PFSK-1 (cell line): ENCODE measurements at regions not wholly inside any gene's neighbourhood (a gene's known extent, or its start where the extent isn't known, plus 50 kb on each side); places are given as distances from the start of the nearest gene placed in this dataset.

Experiments used
- FOXP2 ChIP-seq: optimal IDR thresholded peaks from 2 replicates; pipeline ENCODE3; 2011; ENCODE audit warnings: borderline replicate concordance, control low read depth, inconsistent platforms; ENCODE audit not compliant: insufficient read depth; ENCODE audit errors: extremely low read length, extremely low read depth
- POLR2AphosphoS5 ChIP-seq: IDR thresholded peaks from 2 replicates; pipeline ENCODE4 v1.6.1; 2012; ENCODE audit warnings: low read depth, mild to moderate bottlenecking, control low read depth, low read length, moderate library complexity
- SIN3A ChIP-seq: IDR thresholded peaks from 2 replicates; pipeline ENCODE4 v1.6.1; 2012; ENCODE audit warnings: mild to moderate bottlenecking, low read length, moderate library complexity, borderline replicate concordance; ENCODE audit not compliant: insufficient read depth
- TAF1 ChIP-seq: IDR thresholded peaks from 2 replicates; pipeline ENCODE4 v1.6.1; 2012; ENCODE audit warnings: low read length, control low read depth, borderline replicate concordance; ENCODE audit not compliant: insufficient read depth
- TF ChIP-seq, protein P1 (sequence below), 2 experiments: IDR thresholded peaks; 2 replicates each; pipeline versions ENCODE4 v1.6.1 to v1.8.0; 2011 to 2012; ENCODE audit warnings: low read depth in 2 of 2, low read length in 2 of 2, control low read depth in 1 of 2, inconsistent platforms in 1 of 2, mild to moderate bottlenecking in 1 of 2, moderate library complexity in 1 of 2; ENCODE audit not compliant: insufficient read depth in 1 of 2

DNA sequence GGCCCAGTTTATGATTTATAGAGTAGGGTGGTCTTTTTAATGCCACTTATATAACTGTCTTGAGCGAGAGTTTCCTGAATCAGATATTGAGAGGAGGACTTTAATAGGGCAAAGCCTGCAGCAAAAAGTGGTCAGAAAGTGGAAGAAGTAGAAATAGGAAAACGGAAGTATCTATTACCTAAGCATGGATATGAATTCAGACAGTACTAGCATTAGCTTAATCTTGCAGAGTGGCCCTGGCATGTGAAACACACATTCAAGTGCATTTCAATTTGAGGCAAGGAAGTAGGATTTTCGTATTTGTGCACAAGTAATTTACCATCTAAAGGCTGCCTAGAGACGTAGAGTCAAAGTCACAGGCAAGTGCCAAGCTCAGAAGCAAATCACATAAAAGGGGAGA, 622.3 kb downstream of the DIPK2A start:
- TF ChIP-seq SIN3A (no peak), TAF1 (no peak), POLR2AphosphoS5 (no peak), FOXP2 (no peak)
- TF ChIP-seq, protein P1, sequence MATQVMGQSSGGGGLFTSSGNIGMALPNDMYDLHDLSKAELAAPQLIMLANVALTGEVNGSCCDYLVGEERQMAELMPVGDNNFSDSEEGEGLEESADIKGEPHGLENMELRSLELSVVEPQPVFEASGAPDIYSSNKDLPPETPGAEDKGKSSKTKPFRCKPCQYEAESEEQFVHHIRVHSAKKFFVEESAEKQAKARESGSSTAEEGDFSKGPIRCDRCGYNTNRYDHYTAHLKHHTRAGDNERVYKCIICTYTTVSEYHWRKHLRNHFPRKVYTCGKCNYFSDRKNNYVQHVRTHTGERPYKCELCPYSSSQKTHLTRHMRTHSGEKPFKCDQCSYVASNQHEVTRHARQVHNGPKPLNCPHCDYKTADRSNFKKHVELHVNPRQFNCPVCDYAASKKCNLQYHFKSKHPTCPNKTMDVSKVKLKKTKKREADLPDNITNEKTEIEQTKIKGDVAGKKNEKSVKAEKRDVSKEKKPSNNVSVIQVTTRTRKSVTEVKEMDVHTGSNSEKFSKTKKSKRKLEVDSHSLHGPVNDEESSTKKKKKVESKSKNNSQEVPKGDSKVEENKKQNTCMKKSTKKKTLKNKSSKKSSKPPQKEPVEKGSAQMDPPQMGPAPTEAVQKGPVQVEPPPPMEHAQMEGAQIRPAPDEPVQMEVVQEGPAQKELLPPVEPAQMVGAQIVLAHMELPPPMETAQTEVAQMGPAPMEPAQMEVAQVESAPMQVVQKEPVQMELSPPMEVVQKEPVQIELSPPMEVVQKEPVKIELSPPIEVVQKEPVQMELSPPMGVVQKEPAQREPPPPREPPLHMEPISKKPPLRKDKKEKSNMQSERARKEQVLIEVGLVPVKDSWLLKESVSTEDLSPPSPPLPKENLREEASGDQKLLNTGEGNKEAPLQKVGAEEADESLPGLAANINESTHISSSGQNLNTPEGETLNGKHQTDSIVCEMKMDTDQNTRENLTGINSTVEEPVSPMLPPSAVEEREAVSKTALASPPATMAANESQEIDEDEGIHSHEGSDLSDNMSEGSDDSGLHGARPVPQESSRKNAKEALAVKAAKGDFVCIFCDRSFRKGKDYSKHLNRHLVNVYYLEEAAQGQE (IDR thresholded peaks at IDR 0.05; ENCODE audit: insufficient read depth in 1 of 2, low read depth in 2 of 2, low read length in 2 of 2) = no peak

DNA sequence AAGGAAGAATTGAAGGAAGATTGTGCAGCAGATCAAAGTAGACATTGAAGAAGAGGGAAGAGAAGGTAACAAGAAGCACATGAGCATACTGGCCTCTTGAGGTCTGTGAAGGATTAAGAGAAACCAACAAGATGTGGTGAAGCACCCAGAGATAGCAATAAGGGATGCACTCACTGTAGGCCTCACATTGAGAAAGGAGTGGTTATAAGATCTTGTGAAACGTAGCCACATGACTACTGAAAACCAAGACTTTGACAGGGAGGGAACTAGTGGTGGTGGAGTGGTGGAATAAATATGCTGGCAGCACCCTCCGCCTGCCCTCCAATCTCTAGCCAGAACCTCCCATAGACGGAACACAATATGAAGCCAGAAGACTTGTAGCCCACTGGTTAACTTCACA, 651.2 kb downstream of the DIPK2A start:
- TF ChIP-seq POLR2AphosphoS5 (no peak), TAF1 (no peak), FOXP2 (no peak), SIN3A (no peak)
- TF ChIP-seq, protein P1 (IDR thresholded peaks at IDR 0.05; ENCODE audit: insufficient read depth in 1 of 2, low read depth in 2 of 2, low read length in 2 of 2) = no peak

DNA sequence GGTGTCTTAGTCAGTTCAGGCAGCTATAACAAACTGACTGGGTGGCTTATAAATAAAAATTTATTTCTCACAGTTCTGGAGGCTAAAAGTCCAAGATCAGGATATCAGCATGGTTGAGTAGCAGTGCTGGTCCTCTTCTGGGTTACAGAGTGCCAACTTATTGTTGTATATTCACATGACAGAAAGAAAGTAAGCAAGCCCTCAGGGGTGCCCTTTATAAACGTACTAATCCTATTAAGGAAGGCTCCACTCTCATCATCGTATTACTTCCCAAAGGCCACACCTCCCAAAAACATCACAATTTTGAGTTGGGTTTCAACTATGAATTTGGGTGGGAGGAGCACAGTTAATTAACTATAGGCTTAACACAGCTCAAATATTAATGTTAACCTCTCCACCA, 653.0 kb downstream of the DIPK2A start:
- TF ChIP-seq TAF1 (no peak), SIN3A (no peak), FOXP2 (no peak), POLR2AphosphoS5 (no peak)
- TF ChIP-seq, protein P1 (IDR thresholded peaks at IDR 0.05; ENCODE audit: insufficient read depth in 1 of 2, low read depth in 2 of 2, low read length in 2 of 2) = no peak

DNA sequence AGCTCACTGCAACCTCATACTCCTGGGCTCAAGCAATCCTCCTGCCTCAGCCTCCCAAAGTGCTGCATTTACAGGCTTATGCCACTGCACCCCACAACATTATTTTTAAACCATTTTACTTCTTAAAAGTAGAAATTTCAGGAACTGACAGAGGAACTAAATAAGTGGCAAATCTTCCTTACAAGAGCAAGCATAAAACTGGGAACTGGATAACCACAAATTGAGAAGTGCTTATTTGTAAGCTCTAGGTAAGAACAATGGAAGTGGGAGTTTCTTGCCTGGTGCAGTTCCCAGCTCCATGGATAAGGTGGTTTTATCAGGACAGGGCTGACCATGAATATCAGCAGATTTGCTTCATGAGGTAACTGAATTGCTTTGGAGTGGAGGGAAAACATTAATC, 655.2 kb downstream of the DIPK2A start:
- TF ChIP-seq, protein P1 (IDR thresholded peaks at IDR 0.05; ENCODE audit: insufficient read depth in 1 of 2, low read depth in 2 of 2, low read length in 2 of 2) = no peak
- TF ChIP-seq TAF1 (no peak), FOXP2 (no peak)

DNA sequence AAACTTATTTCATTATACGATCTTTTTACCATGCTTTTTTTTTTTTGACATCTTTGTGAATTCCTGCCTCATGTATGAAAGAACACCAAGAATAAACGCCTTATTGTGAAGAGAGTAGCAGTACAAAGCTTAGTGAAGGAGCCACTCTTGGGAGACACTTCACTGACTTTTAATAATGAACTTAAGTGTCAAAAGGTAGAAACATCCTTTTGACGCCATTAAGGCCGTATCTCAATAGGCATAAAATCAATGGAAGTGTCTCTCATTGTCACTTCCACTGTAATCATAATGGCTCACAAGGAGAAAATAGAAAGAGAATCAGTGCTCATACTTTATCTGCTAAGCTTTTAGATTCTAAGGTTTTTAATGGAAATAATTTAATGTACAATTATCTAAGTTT, 657.8 kb downstream of the DIPK2A start:
- TF ChIP-seq SIN3A = no peak
- no peak for TF ChIP-seq TAF1
- no peak for TF ChIP-seq POLR2AphosphoS5
- no peak for TF ChIP-seq FOXP2
- TF ChIP-seq, protein P1 (IDR thresholded peaks at IDR 0.05; ENCODE audit: insufficient read depth in 1 of 2, low read depth in 2 of 2, low read length in 2 of 2) = no peak
